PC-9 (cell line): ENCODE measurements at regions not wholly inside any gene's neighbourhood (a gene's known extent, or its start where the extent isn't known, plus 50 kb on each side); places are given as distances from the start of the nearest gene placed in this dataset.

Experiments used
- CTCF ChIP-seq: fragments of 200-600 bp; sonication (generic); conservative IDR thresholded peaks from 2 replicates; pipeline ENCODE4 v1.6.1; 2017; ENCODE audit warnings: mixed run types, antibody characterized with exemption, mild to moderate bottlenecking, moderate library complexity
- EZH2 ChIP-seq: fragments of 200-600 bp; sonication (generic); IDR thresholded peaks from 2 replicates; pipeline ENCODE4 v1.8.0; 2017; ENCODE audit warnings: antibody characterized with exemption, low read depth

- TF ChIP-seq EZH2: no peak
- TF ChIP-seq CTCF: no peak
Measured at GRCh38 chr10:29830531-29831512, 196.1 kb upstream of the SVIL start.
